ENCODE measurements at regions not wholly inside any gene's neighbourhood (a gene's known extent, or its start where the extent isn't known, plus 50 kb on each side); places are given as distances from the start of the nearest gene placed in this dataset.

DNA sequence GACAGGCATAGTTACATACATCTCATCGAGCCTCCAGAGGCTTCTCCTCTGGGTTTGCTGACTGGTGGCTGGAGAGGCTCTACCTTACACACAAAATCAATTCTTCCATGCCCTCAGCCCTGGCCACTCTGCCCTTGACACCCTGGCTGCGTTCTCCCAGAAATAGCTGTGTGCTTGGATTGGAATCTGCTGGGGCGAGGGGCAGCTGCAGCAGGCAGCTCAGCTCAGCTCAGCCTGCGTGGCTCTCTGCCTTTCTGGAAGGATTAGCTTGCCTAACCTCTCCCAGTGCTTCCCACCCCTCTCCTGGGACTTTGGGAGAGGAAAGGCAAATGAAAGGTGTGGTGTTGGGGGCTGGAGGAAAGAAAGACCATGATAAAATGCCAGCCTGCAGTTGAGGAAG lies 216.1 kb downstream of the ENGASE start:
- TF ChIP-seq, protein P1, sequence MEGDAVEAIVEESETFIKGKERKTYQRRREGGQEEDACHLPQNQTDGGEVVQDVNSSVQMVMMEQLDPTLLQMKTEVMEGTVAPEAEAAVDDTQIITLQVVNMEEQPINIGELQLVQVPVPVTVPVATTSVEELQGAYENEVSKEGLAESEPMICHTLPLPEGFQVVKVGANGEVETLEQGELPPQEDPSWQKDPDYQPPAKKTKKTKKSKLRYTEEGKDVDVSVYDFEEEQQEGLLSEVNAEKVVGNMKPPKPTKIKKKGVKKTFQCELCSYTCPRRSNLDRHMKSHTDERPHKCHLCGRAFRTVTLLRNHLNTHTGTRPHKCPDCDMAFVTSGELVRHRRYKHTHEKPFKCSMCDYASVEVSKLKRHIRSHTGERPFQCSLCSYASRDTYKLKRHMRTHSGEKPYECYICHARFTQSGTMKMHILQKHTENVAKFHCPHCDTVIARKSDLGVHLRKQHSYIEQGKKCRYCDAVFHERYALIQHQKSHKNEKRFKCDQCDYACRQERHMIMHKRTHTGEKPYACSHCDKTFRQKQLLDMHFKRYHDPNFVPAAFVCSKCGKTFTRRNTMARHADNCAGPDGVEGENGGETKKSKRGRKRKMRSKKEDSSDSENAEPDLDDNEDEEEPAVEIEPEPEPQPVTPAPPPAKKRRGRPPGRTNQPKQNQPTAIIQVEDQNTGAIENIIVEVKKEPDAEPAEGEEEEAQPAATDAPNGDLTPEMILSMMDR (IDR thresholded peaks at IDR 0.05; ENCODE audit: low read length, missing control alignments): no peak
- no peak for DNase-seq (ENCODE audit: low read depth)

DNA sequence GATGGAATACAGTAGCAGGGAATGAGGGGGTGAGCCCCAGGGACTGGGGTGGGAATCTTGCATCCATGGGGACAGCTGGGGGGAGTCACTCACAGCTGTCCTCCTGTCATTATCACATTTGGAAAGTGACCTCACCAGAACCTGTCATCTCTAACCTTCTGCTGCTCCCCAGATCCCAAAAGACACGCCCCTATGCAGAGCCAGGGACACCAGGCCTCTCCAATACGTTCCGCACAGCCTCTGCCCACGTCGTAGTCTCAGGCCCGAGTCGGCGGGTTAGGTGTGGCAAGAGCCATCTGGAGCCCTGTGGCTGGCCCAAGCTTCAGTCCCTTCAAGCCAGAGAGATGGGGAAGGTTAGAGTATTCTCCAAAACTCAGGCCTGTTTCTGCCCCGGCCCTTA lies 214.3 kb downstream of the ENGASE start:
- TF ChIP-seq, protein P1 (IDR thresholded peaks at IDR 0.05; ENCODE audit: low read length, missing control alignments): no peak
- no peak overlapping the region for H3K4me3 ChIP-seq (replicated peaks; ENCODE audit: low read depth, low read length)
- no peak for DNase-seq (ENCODE audit: low read depth)

More for the DNA sequence above, 216.1 kb downstream of the ENGASE start:
- H3K4me3 ChIP-seq (replicated peaks; ENCODE audit: low read depth, low read length): no peak overlapping the region

DNA sequence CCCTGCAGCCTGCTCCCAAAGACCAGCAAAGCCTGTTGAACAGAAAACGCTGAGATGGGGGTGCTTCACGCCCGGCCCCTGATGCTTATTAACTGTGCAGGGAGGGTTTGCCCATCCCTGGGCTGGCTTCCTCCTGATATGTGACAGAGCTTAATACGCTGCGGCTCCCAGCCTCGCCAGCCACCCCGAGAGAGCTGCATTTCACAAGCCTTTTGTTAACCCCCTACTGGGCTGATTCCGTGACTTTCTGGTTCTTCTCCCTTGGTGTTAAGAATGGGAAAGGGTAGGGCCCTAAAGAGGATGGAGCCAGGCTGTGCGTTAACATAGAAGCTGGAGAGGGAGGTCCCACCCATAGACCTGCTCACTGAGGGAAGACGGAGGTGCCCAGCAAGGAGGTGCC lies 211.8 kb downstream of the ENGASE start:
- TF ChIP-seq, protein P1 (IDR thresholded peaks at IDR 0.05; ENCODE audit: low read length, missing control alignments): no peak
- H3K4me3 ChIP-seq (replicated peaks; ENCODE audit: low read depth, low read length): no peak overlapping the region
- no peak for DNase-seq (ENCODE audit: low read depth)

DNA sequence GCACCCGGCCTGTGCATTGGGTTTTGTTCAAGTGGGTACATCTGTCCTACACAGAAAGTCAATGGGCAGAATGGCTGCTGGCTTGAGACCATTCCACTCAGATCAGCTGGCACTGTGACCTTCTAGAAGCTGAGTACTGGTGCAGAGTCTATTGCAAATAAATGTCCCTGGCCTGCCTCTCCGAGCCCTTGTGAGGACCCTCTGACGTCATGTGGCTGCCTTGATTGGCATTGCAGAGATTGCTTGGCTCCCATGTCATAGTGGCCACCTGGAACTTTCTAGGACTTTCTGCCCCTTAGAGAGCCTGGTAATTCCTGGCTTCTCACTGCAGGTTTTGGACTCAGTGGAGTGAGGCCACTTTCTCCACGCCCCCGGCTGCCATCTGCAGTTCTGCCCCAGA lies 211.3 kb downstream of the ENGASE start:
- TF ChIP-seq, protein P1 (IDR thresholded peaks at IDR 0.05; ENCODE audit: low read length, missing control alignments): no peak
- no peak for DNase-seq (ENCODE audit: low read depth)
- no peak overlapping the region for H3K4me3 ChIP-seq (replicated peaks; ENCODE audit: low read depth, low read length)

DNA sequence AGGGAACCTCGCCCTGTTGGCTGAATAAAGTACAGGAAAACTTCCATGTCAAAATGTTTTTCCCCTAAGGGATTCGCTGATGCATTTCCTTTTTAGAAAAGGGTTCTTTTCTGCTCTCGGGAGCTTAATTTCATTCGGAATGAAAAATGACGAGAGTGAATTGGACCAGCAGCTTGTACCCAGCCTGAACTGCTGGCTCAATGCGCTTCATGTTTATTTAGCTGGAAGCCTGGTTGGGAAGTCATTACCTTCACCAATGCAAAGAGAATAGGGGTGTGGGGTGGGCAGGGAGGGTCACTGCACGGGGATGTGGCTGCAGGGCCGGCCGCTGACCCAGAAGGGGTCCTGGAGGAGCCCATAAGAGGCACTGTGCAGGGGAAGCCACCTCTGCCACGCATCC lies 207.7 kb downstream of the ENGASE start:
- TF ChIP-seq, protein P1 (IDR thresholded peaks at IDR 0.05; ENCODE audit: low read length, missing control alignments): no peak
- no peak for DNase-seq (ENCODE audit: low read depth)
- no peak overlapping the region for H3K4me3 ChIP-seq (replicated peaks; ENCODE audit: low read depth, low read length)

GRCh38 chr17:79281803-79282202 lies 207.2 kb downstream of the ENGASE start:
- no peak for DNase-seq (ENCODE audit: low read depth)
- TF ChIP-seq, protein P1 (IDR thresholded peaks at IDR 0.05; ENCODE audit: low read length, missing control alignments): no peak
- H3K4me3 ChIP-seq (replicated peaks; ENCODE audit: low read depth, low read length): no peak overlapping the region

DNA sequence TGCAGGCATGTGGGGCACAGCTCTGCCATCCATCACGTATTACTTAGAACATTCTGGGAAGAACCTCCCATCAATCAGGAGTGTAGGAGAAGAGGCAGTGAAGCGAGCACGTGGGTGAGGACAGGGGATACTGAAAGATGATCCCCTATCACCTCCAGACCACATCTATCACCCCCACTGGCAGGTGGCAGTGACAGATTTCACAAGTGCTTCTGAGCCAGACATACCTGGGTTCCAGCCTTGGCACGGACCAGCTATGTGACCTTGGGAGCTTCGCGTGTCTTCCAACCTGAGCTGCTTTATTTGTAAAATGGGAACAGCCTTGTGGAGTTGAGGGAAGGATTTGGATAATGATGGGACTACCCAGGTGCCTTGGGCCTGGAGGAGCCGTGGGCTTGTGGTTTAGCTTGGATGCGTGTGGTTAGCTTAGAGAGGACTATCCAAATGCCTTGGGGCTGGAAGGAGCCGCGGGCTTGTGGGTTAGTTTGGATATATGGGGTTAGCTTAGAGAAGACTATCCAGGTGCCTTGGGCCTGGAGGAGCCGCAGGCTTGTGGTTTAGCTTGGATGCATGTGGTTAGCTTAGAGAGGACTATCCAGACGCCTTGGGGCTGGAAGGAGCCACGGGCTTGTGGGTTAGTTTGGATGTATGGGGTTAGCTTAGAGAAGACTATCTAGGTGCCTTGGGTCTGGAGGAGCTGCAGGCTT lies 206.4 kb downstream of the ENGASE start:
- no peak for DNase-seq (ENCODE audit: low read depth)
- TF ChIP-seq, protein P1 (IDR thresholded peaks at IDR 0.05; ENCODE audit: low read length, missing control alignments): no peak
- no peak overlapping the region for H3K4me3 ChIP-seq (replicated peaks; ENCODE audit: low read depth, low read length)

Measured in fibroblast of pulmonary artery (primary cell).